ENCODE measurements at regions not wholly inside any gene's neighbourhood (a gene's known extent, or its start where the extent isn't known, plus 50 kb on each side); places are given as distances from the start of the nearest gene placed in this dataset.

DNA sequence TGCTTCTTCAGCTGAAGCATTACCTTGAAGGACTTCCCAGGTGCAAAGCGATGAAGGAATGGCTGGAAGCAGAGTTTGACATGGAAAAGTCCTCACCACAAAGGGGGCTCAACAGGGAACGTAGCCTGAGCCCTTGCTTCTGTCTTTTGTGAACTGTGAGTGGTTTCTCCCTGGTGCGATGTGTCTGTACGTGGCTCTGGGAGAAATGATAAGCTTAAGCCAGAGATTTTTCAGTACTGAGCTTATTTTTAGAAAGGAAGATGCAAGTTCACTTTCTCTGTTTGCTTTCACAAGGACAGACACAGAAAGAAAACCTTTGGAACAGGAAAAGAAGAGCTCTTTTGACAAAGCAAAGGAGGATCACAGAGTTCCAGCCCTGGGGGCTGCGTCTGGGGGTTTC is 79.4 kb downstream of the DACT2 start:
- TF ChIP-seq, protein P1, sequence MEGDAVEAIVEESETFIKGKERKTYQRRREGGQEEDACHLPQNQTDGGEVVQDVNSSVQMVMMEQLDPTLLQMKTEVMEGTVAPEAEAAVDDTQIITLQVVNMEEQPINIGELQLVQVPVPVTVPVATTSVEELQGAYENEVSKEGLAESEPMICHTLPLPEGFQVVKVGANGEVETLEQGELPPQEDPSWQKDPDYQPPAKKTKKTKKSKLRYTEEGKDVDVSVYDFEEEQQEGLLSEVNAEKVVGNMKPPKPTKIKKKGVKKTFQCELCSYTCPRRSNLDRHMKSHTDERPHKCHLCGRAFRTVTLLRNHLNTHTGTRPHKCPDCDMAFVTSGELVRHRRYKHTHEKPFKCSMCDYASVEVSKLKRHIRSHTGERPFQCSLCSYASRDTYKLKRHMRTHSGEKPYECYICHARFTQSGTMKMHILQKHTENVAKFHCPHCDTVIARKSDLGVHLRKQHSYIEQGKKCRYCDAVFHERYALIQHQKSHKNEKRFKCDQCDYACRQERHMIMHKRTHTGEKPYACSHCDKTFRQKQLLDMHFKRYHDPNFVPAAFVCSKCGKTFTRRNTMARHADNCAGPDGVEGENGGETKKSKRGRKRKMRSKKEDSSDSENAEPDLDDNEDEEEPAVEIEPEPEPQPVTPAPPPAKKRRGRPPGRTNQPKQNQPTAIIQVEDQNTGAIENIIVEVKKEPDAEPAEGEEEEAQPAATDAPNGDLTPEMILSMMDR (conservative IDR thresholded peaks at IDR 0.05; ENCODE audit: low read depth, low read length) = no peak
- no peak for TF ChIP-seq MAFK (IDR thresholded peaks at IDR 0.05; ENCODE audit: low read depth, low read length)

Measured in IMR-90 (cell line).